Right renal pelvis (tissue), 4 donors: ENCODE measurements at regions not wholly inside any gene's neighbourhood (a gene's known extent, or its start where the extent isn't known, plus 50 kb on each side); places are given as distances from the start of the nearest gene placed in this dataset.
"Not testable (repeated sequence)": the region's sequence is repeated elsewhere in the genome, so short reads cannot be mapped to it uniquely, and the experiment has no call there.

ENCODE experiments used
- DNase-seq, 4 donors: peaks; one replicate each; pipeline ENCODE4 v3.0.0-alpha.2; 2013; ENCODE audit warnings: low read depth in 4 of 4, low spot score in 3 of 4, missing footprints in 1 of 4

DNA sequence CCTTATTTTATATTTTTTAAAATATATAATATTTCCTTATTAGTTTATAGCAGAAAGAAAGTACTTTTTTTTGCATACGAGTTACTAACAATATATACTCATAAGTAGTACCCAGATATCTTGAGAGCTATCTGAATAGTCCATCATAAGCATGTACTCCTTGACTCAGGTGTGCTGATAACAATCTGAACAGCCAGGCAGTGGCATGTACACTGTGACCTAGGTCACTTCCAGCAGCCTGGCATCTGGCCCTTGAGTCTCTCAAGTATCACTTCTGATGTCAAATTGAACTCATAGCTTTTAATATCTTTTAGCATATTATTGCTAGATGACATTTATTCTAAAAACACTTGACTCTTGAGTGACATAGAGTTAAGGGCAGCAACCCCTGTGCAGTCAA is 1576.7 kb downstream of the SLITRK1 start:
- DNase-seq, result no peak

- DNase-seq, result no peak
Measured at GRCh38 chr13:82298106-82298505, 1584.2 kb downstream of the SLITRK1 start.

GRCh38 chr13:82294226-82294625 is 1588.0 kb downstream of the SLITRK1 start:
- no peak for DNase-seq

DNA sequence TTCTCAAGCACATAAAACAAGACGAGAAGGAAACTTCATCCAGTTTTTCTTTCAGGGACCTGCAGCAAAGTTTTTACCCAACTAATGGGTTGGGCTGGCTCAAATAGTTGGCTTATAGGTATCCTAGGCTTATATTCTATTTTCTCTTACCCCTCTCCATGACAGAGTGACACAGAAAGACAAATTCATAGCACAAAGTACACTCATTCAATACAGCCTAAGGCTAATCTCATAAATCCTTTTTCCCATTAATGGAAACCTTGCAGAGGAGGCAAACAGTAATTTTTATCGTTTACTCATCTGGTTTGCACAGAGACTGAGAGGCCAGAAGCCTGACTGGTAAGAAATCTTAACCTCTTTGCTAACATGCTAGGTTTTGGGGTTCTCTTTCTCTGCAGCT is 1589.9 kb downstream of the SLITRK1 start:
- DNase-seq, result no peak

DNA sequence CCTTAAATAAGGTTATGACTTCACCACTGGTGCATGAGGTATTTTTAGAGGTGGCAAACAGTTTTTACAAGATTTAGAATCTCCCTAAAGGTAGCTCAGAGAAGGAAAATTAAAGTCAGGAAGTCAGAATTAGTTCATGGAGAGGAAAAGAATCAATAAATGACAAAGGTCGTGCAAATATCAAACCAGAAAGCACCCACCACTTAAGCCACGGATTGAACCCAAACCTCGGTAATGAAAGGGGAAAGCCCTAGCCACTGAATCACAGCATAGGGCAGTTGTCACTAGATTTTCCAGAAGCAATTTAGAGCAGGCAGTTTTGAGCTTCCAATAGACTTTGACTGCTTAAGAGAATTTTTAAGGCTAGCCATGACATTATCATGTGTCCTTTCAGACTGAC is 1590.4 kb downstream of the SLITRK1 start:
- DNase-seq, result no peak

DNA sequence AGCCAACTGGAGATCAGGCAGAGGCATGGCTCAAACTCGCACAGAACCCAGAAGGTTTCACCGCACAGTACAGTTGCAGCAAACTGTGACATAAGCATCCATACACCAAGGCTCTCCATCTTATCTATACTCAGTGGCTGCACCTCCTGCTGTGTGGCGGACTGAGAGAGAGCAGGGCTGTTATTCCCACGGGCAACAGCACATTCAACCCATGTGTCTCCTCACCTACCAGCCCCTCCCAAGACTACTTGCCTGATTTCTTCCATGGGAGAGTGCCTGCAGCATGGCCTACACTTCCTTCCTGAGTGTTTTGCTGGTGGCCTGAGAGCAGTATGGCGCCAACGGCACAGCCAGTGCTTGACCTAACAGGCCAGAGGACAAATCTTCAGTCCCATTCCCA is 1606.6 kb downstream of the SLITRK1 start:
- no peak for DNase-seq

GRCh38 chr13:82259284-82259683 is 1623.0 kb downstream of the SLITRK1 start:
- no peak for DNase-seq

- no peak for DNase-seq
Measured at GRCh38 chr13:82257790-82258507, 1624.3 kb downstream of the SLITRK1 start.

DNA sequence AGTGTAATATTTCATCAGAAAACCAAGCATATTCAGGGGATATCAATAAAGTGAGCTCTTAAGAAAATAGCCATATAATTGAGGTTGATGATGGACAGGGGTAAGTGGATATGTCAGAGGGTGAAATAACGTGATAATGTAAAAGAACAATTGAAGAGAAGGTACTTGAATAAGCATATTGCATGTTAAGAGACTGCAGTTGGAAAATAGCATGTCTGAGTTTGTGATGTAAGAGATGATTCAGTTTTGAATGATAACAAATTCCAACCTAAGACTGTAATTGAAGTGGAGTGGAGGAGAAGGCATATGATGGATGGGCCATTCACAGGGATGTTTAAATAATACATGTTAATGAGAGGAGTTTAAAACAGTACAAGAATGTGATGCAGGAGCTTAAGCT is 1633.5 kb downstream of the SLITRK1 start:
- DNase-seq, result no peak

DNA sequence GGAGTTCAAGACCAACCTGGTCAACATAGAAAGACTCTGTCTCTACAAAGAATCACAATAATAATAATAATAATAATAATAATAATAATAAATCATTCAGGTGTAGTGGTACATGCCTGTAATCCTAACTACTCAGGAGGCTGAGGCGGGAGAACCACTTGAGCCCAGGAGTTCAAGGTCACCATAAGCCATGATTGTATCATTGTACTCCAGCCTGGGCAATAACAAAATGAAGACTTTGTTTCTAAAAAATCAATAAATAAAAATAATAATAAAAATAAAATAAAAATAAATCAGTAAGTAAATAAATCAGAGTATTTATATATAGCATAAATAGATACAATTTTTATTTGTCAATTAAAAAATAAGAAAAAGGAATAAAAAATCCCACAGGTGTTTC is 1636.4 kb downstream of the SLITRK1 start:
- no peak for DNase-seq

DNA sequence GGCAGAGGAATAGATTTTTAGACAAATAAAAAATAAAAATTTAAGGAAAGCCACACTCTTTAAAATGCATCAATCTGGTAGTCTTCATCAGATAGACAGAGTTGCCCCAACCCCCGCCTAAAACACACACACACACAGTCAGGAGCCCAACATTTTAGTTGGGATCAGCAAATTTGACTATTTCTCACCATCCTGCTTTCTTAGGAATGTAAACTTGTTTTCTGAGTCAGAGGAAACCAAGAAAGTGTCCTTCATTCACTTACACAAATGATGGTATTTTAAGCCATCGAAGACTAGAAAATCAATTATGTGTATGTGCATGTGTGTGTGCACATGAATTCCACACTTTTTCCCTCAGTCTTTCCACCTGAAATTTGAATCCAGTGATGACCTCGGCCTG is 1657.5 kb downstream of the SLITRK1 start:
- no peak for DNase-seq

- DNase-seq, result no peak
Measured at GRCh38 chr13:82221621-82222020, 1660.7 kb downstream of the SLITRK1 start.

DNA sequence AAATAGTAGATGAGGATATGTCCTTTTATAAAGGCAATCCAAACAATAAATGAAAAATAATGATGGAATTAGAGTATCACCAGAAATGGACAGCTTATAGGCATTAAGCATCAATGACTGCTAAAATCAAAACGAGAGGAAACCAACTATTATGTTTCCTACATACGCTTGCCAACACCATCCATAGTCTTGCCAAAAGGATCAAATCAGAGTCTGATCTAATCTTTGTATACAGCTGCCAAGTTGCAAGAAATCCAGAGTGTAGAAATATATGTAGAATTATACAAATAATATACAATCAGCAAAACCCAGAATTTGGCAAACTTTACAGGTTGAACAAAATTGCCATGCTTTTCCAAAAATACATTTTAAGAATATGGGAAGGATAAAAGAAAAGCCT is 1661.6 kb downstream of the SLITRK1 start:
- DNase-seq, result no peak

DNA sequence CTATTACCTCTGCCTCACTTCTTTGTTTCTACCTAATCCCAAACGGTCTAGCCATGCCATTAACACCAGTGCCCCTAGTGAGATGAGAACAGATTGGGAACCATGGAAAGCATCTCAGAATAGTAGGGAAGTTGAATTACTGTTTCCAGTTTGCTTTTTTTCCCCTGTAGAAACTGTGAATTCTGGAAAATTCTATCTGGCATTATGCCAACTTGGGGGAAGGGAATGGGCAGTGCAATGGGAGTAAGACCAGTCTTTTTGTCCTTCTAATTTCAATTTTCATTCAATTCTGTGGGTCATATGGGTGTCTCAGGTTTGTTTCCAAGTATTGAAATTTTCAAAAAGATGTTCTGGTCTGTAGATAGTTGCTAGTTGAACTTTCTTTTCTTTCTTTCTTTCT is 1666.1 kb downstream of the SLITRK1 start:
- DNase-seq, result no peak

DNA sequence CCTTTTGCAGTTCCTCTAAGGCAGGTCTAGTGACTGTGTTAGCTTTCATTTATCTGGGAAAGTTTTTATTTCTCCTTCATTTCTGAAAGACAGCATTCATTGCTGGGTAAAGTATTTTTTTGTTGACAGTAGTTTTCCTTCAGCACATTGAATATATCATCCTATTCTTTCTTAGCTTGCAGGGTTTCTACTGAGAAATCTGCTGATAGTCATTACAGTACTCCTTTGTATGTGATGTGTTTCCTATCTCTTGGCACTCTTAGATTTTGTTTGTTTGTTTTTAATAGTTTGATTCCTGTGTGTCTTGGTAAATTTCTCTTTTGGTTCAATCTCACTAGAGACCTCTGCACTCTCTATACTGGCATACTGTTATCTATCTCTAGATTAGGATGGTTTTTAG is 1667.9 kb downstream of the SLITRK1 start:
- DNase-seq, result no peak

- DNase-seq, result no peak
Measured at GRCh38 chr13:82206241-82206640, 1676.0 kb downstream of the SLITRK1 start.

DNA sequence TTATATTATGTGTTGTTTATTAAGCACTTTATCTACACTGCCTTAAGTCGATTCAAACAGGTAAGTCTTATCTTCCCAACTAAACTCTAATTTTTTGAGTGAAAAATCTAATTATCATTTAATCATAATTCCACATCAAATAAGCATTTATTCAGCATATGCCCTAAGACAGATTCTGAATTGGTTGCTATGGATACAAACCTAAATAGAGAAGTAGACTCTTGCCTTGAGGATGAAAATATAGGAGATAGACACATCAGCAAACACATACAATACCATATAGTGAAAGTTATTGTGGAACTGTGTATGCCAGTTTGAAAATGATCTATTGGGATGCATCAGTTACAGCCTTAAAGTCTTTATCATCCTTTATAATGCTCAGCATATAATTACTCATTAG is 1679.9 kb downstream of the SLITRK1 start:
- no peak for DNase-seq

DNA sequence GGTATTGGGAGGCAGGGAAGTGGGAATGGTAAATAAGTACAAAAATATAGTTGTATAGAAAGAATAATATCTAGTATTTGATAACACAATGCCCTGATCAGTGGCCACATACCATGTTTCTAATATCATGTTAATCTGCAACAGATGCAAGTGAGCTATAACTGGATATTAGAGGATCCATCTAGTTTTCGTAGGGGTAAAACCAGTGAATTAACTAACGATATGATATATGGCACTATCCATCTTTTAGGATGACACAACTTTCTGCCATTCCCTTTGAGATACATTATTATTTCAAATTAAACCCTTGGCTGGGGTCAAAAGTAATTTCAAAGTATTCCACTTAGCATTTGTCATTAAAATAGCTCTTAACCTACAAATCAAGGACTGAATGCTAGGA is 1686.2 kb downstream of the SLITRK1 start:
- DNase-seq, result no peak

GRCh38 chr13:82187227-82187626 is 1695.0 kb downstream of the SLITRK1 start:
- DNase-seq, result no peak

DNA sequence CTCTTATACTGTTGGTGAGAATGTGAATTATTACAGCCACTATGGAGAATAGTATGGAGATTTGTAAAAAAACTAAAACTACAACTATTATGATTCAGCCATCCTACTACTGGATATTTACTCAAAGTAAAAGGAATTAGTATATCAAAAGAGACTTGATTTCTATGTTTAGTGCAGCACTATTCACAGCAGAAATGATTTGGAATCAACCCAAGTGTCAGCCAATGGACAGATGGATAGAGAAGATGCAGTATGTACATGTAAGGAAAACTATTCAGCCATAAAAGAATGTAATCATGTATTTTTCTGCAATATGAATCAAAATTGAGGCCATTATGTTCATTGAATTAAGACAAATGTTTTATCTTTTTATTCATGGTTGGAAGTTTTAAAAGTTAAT is 1705.5 kb downstream of the SLITRK1 start:
- DNase-seq, result no peak

DNA sequence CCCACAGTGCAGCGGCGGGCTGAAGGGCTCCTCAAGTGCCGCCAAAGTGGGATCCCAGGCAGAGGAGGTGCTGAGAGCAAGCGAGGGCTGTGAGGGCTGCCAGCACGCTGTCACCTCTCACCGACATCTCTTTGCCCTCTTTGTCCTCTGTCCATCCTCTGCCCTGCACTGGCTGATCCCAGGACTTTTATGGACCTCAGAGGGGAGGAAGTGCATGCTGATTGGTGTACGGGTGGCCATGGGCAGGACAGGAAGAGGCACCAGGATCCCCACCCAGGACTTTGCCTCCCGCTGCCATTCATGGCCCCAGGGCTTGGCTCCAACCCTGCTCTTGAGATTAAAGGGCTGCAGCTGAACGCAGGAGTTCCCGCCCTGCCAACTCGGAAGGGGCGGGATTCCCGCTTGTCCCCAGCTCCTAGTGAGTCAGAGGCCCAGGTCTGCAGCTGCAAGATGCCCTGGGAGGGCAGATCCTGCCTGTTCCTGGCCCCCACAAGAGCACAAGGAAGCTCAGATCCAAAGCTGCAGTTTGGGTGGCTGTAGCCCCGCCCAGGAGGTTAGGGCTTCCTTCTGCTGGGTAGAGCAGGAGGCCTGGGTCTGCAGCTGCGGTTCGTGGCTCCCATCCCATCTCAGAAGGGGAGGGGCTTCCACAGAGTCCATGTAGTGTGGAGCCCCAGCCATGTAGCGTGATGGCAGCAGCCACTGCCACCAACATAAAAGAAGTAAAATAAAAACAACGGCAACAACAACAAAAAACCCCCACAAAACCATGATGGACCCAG is 1716.7 kb downstream of the SLITRK1 start:
- DNase-seq, result no peak

DNA sequence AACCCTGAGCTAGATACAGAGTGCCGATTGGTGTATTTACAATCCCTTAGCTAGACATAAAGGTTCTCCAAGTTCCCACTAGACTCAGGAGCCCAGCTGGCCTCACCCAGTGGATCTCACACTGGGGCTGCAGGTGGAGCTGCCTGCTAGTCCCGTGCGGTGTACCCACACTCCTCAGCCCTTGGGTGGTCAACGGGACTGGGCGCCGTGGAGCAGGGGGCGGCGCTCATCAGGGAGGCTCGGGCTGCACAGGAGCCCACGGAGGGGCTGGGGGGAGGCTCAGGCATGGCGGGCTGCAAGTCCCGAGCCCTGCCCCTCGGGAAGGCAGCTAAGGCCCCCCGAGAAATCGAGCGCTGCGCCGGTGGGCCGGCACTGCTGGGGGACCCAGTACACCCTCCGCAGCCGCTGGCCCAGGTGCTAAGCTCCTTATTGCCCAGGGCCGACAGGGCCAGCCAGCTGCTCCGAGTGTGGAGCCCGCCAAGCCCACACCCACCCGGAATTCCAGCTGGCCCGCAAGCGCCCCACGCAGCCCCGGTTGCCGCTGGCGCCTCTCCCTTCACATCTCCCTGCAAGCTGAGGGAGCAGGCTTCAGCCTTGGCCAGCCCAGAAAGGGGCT is 1717.4 kb downstream of the SLITRK1 start:
- not testable (repeated sequence) for DNase-seq
